Right renal cortex interstitium (tissue), 3 donors: ENCODE measurements at regions not wholly inside any gene's neighbourhood (a gene's known extent, or its start where the extent isn't known, plus 50 kb on each side); places are given as distances from the start of the nearest gene placed in this dataset.
"Not testable (repeated sequence)": the region's sequence is repeated elsewhere in the genome, so short reads cannot be mapped to it uniquely, and the experiment has no call there.

ENCODE experiments used
- DNase-seq, 3 donors: peaks; one replicate each; pipeline ENCODE4 v3.0.0-alpha.2; 2013; ENCODE audit warnings: low read depth in 3 of 3, low spot score in 2 of 3

GRCh38 chr7:106583706-106584690 lies 77.0 kb downstream of the CCDC71L start:
- no peak for DNase-seq

DNA sequence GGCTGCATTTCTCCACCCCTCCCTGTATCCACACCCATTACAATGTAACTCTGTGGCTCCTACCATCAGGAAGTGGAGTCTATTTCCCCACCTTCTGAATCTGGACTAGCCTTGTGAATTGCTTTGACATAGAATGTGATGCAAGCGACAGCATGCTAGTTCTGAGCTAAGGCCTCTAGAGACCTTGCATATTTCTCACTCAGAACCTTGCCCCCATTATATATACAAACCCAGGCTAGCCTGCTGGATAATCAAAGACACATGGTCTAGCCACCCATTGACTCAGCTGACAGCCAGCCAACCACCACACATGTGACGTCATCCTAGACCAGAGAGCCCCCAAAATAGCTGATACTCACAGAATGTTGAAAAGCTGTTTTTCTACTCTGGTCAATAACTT lies 77.9 kb downstream of the CCDC71L start:
- DNase-seq, result no peak

DNA sequence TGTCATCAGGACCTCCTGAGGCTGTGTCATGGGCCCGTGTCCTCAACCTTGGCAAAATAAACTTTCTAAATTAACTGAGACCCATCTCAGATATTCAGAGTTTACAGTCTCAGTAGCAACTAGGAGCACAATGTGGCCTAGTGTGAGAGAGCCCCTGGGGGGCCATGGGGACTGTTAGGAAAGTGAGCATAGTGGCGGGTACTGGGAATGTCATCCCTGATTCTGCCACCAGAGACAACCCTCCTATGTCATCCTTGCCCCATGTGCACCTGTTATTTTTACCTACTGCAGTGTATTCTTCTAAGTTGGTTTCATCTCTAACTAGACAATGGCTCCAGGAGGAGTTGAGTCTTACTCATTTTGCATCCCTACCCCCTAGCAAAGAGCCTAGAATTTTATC lies 78.6 kb downstream of the CCDC71L start:
- DNase-seq, result no peak

DNA sequence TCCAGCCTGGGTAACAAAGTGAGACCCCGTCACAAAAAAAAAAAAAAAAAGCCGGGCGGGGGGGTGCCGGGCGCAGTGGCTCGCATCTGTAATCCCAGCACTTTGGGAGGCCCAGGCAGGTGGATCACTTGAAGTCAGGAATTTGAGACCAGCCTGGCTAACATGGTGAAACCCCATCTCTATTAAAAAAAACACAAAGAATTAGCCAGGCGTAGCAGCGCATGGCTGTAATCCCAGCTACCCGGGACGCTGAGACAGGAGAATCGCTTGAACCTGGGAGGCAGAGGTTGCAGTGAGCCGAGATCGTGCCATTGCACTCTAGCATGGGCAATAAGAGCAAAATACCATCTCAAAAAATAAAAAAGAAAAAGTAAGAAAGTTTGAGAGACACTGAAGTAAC lies 81.9 kb downstream of the CCDC71L start:
- DNase-seq, result not testable (repeated sequence)

- DNase-seq, result no peak
Measured at GRCh38 chr7:106575138-106575823, 85.7 kb downstream of the CCDC71L start.

DNA sequence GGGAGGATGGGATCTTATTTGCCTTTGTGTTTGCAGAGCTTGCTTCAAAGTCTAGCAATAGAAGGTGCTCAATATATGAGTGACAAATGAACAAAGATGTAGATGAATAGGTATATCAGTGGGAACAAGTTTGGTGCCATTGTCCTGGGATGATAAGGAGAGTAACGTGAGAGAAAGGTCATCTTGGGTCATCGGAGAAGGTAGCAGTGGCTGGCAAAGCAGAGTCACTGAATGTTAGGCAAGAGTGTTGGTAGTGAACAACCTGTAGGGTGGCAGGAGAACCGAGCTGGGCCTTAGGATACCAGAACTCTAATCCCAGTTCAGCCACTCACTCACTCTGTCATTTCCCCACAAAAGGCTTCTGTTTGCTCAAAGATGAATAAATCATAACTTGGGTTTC lies 87.2 kb downstream of the CCDC71L start:
- no peak for DNase-seq

DNA sequence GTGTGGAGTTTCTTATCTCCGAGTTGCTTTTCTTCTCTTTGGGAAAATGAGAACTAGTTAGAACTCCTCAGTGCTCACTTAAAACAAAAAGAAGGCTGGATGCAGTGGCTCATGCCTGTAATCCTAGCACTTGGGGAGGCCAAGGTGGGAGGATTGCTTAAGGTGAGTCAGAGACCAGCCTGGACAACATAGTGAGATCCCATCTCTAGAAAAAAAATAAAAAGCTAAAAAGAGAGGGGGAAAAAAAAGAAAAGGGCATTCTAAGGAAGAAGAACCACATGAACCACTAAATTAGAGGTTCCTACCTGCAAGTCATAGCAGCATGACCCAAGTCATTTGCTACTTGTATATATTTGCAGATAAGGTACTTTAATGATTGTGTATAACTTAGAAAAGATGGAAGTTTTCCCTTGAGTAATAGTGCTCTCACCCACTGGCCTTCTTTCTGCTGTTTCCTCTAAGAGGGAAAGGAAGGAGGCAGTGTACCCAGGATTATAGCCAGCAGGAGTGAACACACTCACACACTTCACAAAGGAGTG lies 87.8 kb downstream of the CCDC71L start:
- no peak for DNase-seq

DNA sequence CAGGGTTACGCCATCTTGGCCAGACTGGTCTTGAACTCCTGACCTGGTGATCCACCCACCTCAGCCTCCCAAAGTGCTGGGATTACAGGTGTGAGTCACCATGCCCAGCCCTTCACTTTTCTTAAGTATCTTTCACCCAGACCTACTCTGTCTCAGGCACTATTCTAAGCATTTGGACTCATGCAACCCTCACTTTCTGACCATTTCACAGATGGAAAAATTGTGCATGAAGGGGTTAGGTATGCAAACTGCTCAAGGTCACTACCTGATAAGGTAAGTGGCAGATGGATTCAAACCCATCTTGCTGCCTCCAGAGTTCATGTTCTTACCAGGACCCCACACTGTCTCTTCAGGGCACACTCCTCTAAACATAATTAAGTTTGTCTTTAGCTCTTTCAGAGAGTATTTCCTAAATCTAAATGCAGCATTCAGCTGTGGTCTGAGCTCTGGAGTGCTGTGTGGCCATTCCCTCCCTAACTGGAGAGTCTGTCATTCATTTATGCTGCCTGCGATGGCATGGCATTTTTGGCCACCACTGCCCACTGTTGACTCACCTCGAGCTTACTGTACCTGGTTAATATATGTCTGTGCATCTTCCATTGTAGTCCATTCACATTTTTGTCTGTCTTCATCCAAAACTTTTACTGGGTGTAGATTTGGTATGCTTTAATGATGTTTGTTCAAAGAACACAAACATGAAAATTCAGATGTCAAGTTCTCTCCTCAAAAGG lies 88.4 kb downstream of the CCDC71L start:
- DNase-seq, result no peak

GRCh38 chr7:106571563-106571962 lies 89.4 kb downstream of the CCDC71L start:
- DNase-seq, result no peak

DNA sequence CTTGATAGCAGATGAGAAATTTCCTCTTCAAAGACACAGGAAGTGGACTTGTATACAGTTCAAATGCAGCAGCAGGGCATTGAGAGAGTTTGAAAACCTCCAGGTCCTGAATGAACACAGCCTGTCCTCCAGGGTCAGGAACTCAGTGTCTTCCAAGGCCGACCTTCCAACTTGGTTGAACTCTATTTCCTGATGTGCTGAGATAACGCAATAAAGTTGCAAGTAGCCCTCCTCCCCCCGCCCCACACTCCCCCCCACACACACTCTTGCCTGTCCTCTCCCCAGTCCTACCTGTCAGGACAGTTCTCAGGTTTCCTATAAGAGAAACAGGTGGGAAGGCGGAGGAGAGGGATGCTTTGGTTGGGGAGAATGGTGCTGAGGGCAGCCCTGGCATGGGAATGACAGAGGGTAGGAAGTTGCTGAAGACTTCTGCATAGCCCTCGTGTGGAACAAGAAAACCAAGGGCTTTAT lies 90.0 kb downstream of the CCDC71L start:
- DNase-seq, result no peak

GRCh38 chr7:106570146-106570545 lies 90.8 kb downstream of the CCDC71L start:
- no peak for DNase-seq

DNA sequence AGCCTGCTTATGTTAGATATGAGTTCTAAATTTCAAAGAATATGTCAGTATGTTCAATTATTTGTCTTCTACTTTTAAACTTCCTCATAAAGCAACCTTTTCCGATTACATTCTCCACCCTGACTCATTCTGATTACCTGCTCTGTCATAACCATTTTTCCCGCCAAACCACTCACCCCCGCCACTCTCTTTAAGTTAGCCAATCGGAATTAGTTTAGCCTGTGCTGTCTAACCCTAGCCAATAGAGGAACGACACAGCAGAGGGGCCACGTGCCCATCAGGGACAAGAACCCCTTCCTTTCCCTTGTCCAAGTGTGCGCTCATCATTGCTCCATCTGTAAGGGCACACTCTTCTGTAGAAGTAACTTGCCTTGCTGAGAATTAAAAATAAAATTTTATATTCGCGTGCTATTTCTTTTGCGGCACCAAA lies 91.4 kb downstream of the CCDC71L start:
- DNase-seq, result no peak

GRCh38 chr7:106568680-106569499 lies 92.1 kb downstream of the CCDC71L start:
- DNase-seq, result no peak

- DNase-seq, result no peak
Measured at GRCh38 chr7:106568002-106568679, 92.8 kb downstream of the CCDC71L start.

- DNase-seq, result not testable (repeated sequence)
Measured at GRCh38 chr7:106567204-106568001, 93.6 kb downstream of the CCDC71L start.

DNA sequence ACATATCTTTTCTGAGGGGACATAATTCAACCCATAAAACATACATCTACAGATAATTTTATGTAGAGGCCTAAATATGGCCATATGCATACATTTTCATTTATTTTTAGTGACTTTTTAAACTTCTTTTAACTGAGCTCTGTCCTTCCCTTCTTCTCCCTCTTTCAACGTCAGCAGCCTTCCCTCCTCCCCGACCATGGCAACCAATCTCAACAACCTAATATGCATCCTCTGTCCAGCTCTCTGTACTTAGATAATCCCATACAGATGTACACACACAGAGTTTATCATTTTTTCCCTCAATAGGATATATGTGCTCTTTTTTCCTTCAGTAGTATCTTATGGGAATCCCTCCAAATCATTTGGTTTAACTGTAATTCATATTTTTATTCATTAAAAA lies 94.3 kb downstream of the CCDC71L start:
- DNase-seq, result no peak

DNA sequence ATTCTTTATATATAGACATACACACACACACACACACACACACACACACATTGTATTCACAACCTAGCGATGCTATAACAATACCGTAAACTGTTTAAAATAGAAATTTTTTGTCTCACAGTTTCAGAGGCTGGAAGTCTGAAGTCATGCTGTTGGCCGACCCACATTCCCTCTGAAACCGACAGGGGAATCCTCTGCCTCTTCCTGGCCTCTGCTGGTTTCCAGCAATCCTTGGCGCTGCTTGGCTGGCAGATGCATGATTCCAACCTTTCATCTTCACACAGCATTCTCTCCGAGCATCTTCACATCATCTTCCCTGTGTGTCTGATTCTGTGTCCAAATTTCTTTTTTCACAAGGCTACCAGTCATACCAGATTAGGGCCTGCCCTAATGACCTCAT lies 94.8 kb downstream of the CCDC71L start:
- no peak for DNase-seq

DNA sequence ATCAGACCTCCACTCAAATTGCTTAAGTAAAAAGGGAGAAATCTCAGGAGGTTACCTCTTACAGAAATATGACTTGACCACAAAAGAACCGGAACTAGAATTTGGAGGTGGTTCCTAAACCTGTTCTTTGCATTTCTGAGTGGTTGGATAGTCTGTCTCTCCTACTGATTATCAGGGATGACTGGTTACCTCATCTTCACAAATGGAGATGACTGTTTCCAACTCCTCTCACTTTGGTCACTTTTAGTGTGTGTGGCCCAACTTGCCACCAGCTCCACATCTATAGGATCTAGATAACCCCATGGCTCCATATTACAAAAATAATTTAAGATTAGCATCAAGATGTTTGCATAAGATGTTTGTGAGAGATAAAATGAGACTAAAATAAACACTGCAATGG lies 95.5 kb downstream of the CCDC71L start:
- DNase-seq, result no peak
